Activated T-helper 17 cell treated with anti-CD3 and anti-CD28 coated beads, Interleukin-2, amount 50 U/mL, for 72 hours (primary cell): ENCODE measurements at regions not wholly inside any gene's neighbourhood (a gene's known extent, or its start where the extent isn't known, plus 50 kb on each side); places are given as distances from the start of the nearest gene placed in this dataset.

Source experiments
- ATAC-seq: fragments of 150-1000 bp; cut with Tn5 transposase; replicated peaks from 2 replicates; pipeline ENCODE4 v1.10.0; 2021; ENCODE audit warnings: mild to moderate bottlenecking, moderate library complexity
- H3K27ac Mint-ChIP-seq: one replicate; pipeline ENCODE4 v1.8.0; 2022; ENCODE audit warnings: mixed read lengths
- H3K27me3 Mint-ChIP-seq: one replicate; pipeline ENCODE4 v1.8.0; 2022; ENCODE audit warnings: mixed read lengths
- H3K36me3 Mint-ChIP-seq: one replicate; pipeline ENCODE4 v1.8.0; 2022; ENCODE audit warnings: low read depth, mild to moderate bottlenecking, mixed read lengths
- H3K4me1 Mint-ChIP-seq: one replicate; pipeline ENCODE4 v1.8.0; 2022; ENCODE audit warnings: mixed read lengths
- H3K4me3 Mint-ChIP-seq: one replicate; pipeline ENCODE4 v1.8.0; 2022; ENCODE audit warnings: mild to moderate bottlenecking, mixed read lengths
- H3K9me3 Mint-ChIP-seq: one replicate; pipeline ENCODE4 v1.8.0; 2022; ENCODE audit warnings: mixed read lengths

- H3K27ac Mint-ChIP-seq: no peak overlapping the region
- no peaks in the 10 kb centered on the region for H3K4me1 Mint-ChIP-seq
- ATAC-seq: no peak
- no peaks in the 10 kb centered on the region for H3K36me3 Mint-ChIP-seq
- H3K9me3 Mint-ChIP-seq: no peaks in the 10 kb centered on the region
- H3K27me3 Mint-ChIP-seq: no peaks in the 10 kb centered on the region
- H3K4me3 Mint-ChIP-seq: no peak overlapping the region
Observed at GRCh38 chr4:108498925-108499324, 121.5 kb upstream of the RPL34 start.

DNA sequence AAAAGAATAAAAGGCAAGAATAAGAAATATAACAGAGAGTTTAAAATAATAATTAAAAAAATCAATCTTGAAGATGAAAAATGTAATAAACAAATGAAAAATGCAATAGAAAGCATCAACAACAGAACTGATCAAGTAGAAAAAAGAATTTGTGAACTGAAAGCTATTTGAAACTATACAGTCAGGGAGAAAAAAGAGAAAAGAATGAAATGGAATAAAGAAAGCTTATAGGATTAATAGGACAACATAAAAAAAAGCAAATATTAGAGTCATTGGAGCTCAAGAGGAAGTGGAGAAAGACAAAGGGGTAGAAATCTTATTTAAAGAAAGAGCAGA lies 126.8 kb upstream of the RPL34 start:
- H3K9me3 Mint-ChIP-seq: peaks cover 4% of the 10 kb centered on the region
- H3K4me3 Mint-ChIP-seq: no peak overlapping the region
- no peak overlapping the region for H3K27ac Mint-ChIP-seq
- no peak for ATAC-seq
- H3K36me3 Mint-ChIP-seq: no peaks in the 10 kb centered on the region
- H3K4me1 Mint-ChIP-seq: no peaks in the 10 kb centered on the region
- no peaks in the 10 kb centered on the region for H3K27me3 Mint-ChIP-seq

GRCh38 chr4:108492816-108493595 lies 127.4 kb upstream of the RPL34 start:
- no peak overlapping the region for H3K4me3 Mint-ChIP-seq
- no peak overlapping the region for H3K27ac Mint-ChIP-seq
- no peaks in the 10 kb centered on the region for H3K4me1 Mint-ChIP-seq
- peak; percentile 82 for ATAC-seq
- H3K36me3 Mint-ChIP-seq: no peaks in the 10 kb centered on the region
- H3K27me3 Mint-ChIP-seq: no peaks in the 10 kb centered on the region
- peaks cover 4% of the 10 kb centered on the region for H3K9me3 Mint-ChIP-seq

GRCh38 chr4:108488865-108489264 lies 131.5 kb upstream of the RPL34 start:
- ATAC-seq: no peak
- H3K27me3 Mint-ChIP-seq: no peaks in the 10 kb centered on the region
- H3K4me1 Mint-ChIP-seq: no peaks in the 10 kb centered on the region

GRCh38 chr4:108486046-108486445 lies 134.3 kb upstream of the RPL34 start:
- Mint-ChIP-seq H3K27me3 (no peaks in the 10 kb centered on the region), H3K4me1 (peaks cover 12% of the 10 kb centered on the region), H3K27ac (no peak overlapping the region), H3K4me3 (no peak overlapping the region), H3K9me3 (no peaks in the 10 kb centered on the region), H3K36me3 (no peaks in the 10 kb centered on the region)
- no peak for ATAC-seq

More at GRCh38 chr4:108488865-108489264, 131.5 kb upstream of the RPL34 start:
- Mint-ChIP-seq H3K9me3 (peaks cover 4% of the 10 kb centered on the region), H3K27ac (no peak overlapping the region), H3K36me3 (no peaks in the 10 kb centered on the region), H3K4me3 (no peak overlapping the region)

- ATAC-seq: peak; percentile 69
- H3K27me3 Mint-ChIP-seq: no peaks in the 10 kb centered on the region
- peaks cover 12% of the 10 kb centered on the region for H3K4me1 Mint-ChIP-seq
- H3K27ac Mint-ChIP-seq: no peak overlapping the region
- H3K9me3 Mint-ChIP-seq: no peaks in the 10 kb centered on the region
- no peaks in the 10 kb centered on the region for H3K36me3 Mint-ChIP-seq
- H3K4me3 Mint-ChIP-seq: no peak overlapping the region
Observed at GRCh38 chr4:108484187-108484586, 136.2 kb upstream of the RPL34 start.

GRCh38 chr4:108483650-108484049 lies 136.7 kb upstream of the RPL34 start:
- Mint-ChIP-seq H3K4me1 (peaks cover 12% of the 10 kb centered on the region), H3K27me3 (no peaks in the 10 kb centered on the region)
- ATAC-seq: no peak

GRCh38 chr4:108483079-108483478 lies 137.3 kb upstream of the RPL34 start:
- peak; percentile 78 for ATAC-seq
- Mint-ChIP-seq H3K27ac (peak overlapping the region; percentile 69), H3K27me3 (no peaks in the 10 kb centered on the region), H3K4me1 (peaks cover 12% of the 10 kb centered on the region), H3K9me3 (no peaks in the 10 kb centered on the region), H3K36me3 (no peaks in the 10 kb centered on the region), H3K4me3 (peak overlapping the region; percentile 38)

More at GRCh38 chr4:108483650-108484049, 136.7 kb upstream of the RPL34 start:
- Mint-ChIP-seq H3K4me3 (peak overlapping the region; percentile 38), H3K9me3 (no peaks in the 10 kb centered on the region), H3K36me3 (no peaks in the 10 kb centered on the region), H3K27ac (peak overlapping the region; percentile 69)

- no peaks in the 10 kb centered on the region for H3K36me3 Mint-ChIP-seq
- H3K27ac Mint-ChIP-seq: no peak overlapping the region
Observed at GRCh38 chr4:108480881-108481280, 139.5 kb upstream of the RPL34 start.

GRCh38 chr4:108477527-108478108 lies 142.8 kb upstream of the RPL34 start:
- ATAC-seq: no peak
- H3K4me3 Mint-ChIP-seq: no peak overlapping the region
- no peak overlapping the region for H3K27ac Mint-ChIP-seq
- no peaks in the 10 kb centered on the region for H3K27me3 Mint-ChIP-seq
- no peaks in the 10 kb centered on the region for H3K9me3 Mint-ChIP-seq
- H3K4me1 Mint-ChIP-seq: peaks cover 3% of the 10 kb centered on the region
- H3K36me3 Mint-ChIP-seq: no peaks in the 10 kb centered on the region

More at GRCh38 chr4:108480881-108481280, 139.5 kb upstream of the RPL34 start:
- H3K4me3 Mint-ChIP-seq: no peak overlapping the region
- H3K9me3 Mint-ChIP-seq: no peaks in the 10 kb centered on the region
- peaks cover 12% of the 10 kb centered on the region for H3K4me1 Mint-ChIP-seq
- no peak for ATAC-seq
- no peaks in the 10 kb centered on the region for H3K27me3 Mint-ChIP-seq

GRCh38 chr4:108473163-108473720 lies 147.1 kb upstream of the RPL34 start:
- no peak overlapping the region for H3K27ac Mint-ChIP-seq
- no peaks in the 10 kb centered on the region for H3K9me3 Mint-ChIP-seq
- H3K4me1 Mint-ChIP-seq: peaks cover 4% of the 10 kb centered on the region
- no peak overlapping the region for H3K4me3 Mint-ChIP-seq
- ATAC-seq: no peak
- no peaks in the 10 kb centered on the region for H3K36me3 Mint-ChIP-seq
- no peaks in the 10 kb centered on the region for H3K27me3 Mint-ChIP-seq

DNA sequence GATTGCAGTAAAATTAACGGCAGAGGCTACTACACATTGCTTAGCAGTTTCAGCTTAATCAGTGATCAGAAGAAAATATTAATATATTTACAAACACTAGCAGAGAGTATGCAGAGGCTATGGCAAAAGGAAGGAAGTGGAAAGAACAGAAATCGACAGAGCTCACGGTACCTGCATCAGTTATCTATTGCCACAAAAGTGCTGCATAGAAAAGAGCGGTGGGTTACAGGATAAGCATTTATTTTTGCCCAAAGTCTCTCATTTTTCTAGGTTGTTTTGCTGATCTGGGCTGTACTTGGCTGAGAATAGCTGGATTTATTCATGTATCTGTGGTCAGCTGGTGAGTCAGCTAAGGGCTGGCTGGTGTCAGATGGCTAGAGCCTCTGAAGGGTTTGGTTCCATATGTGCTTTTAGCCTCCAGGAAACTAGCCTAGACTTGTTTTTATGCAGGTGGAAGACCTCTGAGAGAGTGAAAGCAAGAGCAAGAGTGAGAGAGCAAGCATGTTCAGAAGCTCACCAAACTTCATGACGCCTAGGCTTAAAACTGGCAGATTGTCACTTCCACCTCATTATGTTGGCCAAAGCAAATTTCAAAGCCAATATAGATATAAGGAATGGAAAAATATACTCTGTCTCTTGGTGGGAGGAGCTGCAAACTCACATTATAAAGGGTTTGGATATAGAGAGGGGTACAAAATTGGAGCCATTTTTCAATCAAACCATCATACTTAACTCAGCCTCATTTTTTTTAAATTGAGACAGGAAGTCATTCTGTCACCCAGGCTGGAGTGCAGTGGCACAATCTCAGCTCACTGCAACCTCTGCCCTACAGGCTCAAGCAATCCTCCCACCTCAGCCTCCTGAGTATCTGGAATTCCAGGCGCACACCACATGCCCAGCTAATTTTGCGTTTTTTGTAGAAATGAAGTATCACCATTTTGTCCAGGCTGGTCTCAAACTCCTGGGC lies 153.2 kb upstream of the RPL34 start:
- peaks cover 15% of the 10 kb centered on the region for H3K4me1 Mint-ChIP-seq

GRCh38 chr4:108465886-108466500 lies 154.4 kb upstream of the RPL34 start:
- Mint-ChIP-seq H3K4me1 (peaks cover 15% of the 10 kb centered on the region), H3K27me3 (no peaks in the 10 kb centered on the region), H3K9me3 (no peaks in the 10 kb centered on the region), H3K27ac (peak overlapping the region; percentile 84), H3K4me3 (peak overlapping the region; percentile 9), H3K36me3 (no peaks in the 10 kb centered on the region)
- no peak for ATAC-seq

More for the DNA sequence above, 153.2 kb upstream of the RPL34 start:
- ATAC-seq: peak; percentile 95
- no peaks in the 10 kb centered on the region for H3K36me3 Mint-ChIP-seq
- H3K27ac Mint-ChIP-seq: peak overlapping the region; percentile 84
- no peaks in the 10 kb centered on the region for H3K9me3 Mint-ChIP-seq
- H3K4me3 Mint-ChIP-seq: peak overlapping the region; percentile 58
- no peaks in the 10 kb centered on the region for H3K27me3 Mint-ChIP-seq

GRCh38 chr4:108458681-108459080 lies 161.7 kb upstream of the RPL34 start:
- no peak overlapping the region for H3K27ac Mint-ChIP-seq
- no peaks in the 10 kb centered on the region for H3K9me3 Mint-ChIP-seq
- H3K36me3 Mint-ChIP-seq: no peaks in the 10 kb centered on the region
- no peaks in the 10 kb centered on the region for H3K4me1 Mint-ChIP-seq
- no peak overlapping the region for H3K4me3 Mint-ChIP-seq
- no peak for ATAC-seq
- H3K27me3 Mint-ChIP-seq: no peaks in the 10 kb centered on the region
